VCaP (cell line): ENCODE measurements at regions not wholly inside any gene's neighbourhood (a gene's known extent, or its start where the extent isn't known, plus 50 kb on each side); places are given as distances from the start of the nearest gene placed in this dataset.
A peak's percentile ranks its signal among the peaks of the same experiment; 100 is the strongest.

ENCODE experiments used
- H3K27ac ChIP-seq: fragments of 450-650 bp; 2 replicates; pipeline ENCODE4 v1.5.1; 2017
- TF ChIP-seq, protein P1 (sequence below): fragments of 450-650 bp; conservative IDR thresholded peaks from 2 replicates; pipeline ENCODE4 v1.5.1; 2017; ENCODE audit warnings: mild to moderate bottlenecking, moderate library complexity

DNA sequence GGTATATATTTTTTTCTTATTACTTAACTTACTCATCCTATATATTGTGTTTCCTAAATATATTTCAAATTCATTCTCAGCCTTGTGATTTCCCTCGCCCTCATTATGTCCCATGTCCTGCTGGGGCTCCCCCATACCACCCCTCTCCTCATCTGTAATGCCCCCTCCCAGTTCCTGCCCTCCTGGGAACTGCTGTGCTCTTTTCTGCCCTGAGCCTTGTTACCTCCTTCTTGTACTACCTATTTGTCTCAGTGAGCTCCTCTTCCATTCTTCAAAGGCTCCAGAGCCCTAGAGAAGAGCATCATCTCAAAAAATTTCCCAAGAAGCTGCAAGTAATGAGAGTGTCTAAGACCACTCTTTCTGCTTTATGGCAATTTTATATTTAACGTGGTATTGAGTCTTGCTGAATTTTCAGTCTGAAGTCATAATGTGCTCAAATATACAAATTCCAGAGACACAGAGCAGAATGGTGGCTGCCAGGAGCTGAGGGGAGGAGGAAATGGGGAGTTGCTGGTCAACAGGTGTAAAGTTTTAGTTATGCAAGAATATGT, 66.5 kb upstream of the TOP3B start:
- TF ChIP-seq, protein P1, sequence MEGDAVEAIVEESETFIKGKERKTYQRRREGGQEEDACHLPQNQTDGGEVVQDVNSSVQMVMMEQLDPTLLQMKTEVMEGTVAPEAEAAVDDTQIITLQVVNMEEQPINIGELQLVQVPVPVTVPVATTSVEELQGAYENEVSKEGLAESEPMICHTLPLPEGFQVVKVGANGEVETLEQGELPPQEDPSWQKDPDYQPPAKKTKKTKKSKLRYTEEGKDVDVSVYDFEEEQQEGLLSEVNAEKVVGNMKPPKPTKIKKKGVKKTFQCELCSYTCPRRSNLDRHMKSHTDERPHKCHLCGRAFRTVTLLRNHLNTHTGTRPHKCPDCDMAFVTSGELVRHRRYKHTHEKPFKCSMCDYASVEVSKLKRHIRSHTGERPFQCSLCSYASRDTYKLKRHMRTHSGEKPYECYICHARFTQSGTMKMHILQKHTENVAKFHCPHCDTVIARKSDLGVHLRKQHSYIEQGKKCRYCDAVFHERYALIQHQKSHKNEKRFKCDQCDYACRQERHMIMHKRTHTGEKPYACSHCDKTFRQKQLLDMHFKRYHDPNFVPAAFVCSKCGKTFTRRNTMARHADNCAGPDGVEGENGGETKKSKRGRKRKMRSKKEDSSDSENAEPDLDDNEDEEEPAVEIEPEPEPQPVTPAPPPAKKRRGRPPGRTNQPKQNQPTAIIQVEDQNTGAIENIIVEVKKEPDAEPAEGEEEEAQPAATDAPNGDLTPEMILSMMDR = no peak
- H3K27ac ChIP-seq = peak overlapping the region; percentile 53

DNA sequence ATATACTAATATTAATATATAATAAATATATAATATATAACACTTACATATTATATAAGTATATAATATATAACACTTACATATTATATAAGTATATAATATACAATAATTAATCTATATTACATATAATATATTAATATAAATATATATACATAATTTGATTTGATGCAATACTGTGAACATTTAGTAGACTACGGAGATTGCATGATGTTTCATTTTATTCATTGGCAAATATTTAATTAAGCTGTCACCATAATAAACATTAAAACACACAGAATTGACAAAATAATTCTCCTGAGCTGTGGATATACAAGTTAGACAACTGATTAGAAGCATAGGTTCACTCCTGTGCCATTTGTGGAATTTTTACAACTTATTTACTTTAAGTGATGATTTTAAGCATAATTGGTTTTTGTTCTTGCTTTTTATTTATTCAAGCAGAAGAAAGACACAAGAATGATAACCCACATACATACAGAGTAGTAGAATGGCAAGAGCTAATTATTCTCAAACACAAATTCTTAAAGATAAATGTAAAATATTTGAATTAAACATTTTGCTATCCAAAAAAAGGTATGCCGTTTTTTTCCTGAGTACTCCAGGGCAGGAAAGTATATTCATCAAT, 65.8 kb upstream of the TOP3B start:
- TF ChIP-seq, protein P1 = no peak
- H3K27ac ChIP-seq = peak overlapping the region; percentile 53

DNA sequence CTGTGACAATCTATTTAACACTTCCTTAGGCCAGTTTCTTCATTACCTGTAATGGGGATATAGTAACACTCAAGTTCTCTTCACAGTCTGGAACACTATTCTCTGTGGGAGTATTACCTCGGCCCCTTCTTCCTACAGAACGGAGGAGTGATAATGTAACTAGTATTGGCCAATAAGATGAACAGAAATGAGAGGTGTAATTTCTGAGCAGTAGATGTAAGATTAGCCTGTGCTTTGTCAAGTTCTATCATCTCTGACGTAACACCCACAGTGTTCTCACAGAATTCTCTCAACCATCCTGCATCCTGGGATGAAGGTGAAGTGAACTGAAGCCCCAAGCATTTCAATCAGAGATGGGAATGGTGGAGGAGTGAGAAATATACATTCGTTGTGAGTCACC, 65.2 kb upstream of the TOP3B start:
- TF ChIP-seq, protein P1 = no peak
- no peak overlapping the region for H3K27ac ChIP-seq

DNA sequence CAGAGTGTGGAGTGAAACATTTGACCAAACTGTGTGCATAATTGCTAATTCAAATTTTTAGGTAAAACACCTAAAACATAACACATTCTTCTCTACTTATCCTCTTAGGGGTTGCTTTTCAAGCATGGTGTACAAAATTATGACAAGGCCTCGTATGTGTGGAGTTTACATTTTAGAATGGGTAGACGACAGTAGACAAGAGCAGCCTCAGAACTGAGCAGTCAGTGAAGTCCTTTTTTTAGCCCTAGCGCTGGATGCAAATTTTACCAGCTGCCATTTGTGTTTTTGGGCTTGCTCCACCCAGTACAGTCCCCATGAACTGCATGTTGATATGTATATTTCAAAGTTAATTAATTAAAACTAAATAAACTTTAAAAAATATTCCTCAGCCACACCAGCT, 64.7 kb upstream of the TOP3B start:
- TF ChIP-seq, protein P1 = no peak

DNA sequence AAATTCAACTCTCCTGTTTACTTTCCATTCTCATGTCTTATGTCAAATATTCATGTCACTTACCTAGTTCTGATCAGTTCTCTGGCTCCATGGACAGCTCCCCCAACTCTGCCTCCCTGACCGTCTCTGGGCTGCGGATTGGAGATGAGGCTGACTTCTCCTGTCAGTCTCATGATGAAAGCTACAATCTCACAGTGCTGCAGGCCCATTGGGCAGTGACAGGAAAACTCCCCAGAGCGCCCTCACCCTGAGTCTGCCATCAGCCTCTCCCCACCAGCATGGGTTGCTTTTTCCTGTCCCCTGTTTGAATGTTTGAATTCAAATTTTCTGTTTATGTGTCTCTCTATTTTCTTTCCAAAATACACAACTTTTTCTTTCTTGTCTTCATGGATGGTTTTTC, 63.8 kb upstream of the TOP3B start:
- TF ChIP-seq, protein P1 = no peak
- H3K27ac ChIP-seq = no peak overlapping the region

More for the DNA sequence above, 64.7 kb upstream of the TOP3B start:
- H3K27ac ChIP-seq = no peak overlapping the region

DNA sequence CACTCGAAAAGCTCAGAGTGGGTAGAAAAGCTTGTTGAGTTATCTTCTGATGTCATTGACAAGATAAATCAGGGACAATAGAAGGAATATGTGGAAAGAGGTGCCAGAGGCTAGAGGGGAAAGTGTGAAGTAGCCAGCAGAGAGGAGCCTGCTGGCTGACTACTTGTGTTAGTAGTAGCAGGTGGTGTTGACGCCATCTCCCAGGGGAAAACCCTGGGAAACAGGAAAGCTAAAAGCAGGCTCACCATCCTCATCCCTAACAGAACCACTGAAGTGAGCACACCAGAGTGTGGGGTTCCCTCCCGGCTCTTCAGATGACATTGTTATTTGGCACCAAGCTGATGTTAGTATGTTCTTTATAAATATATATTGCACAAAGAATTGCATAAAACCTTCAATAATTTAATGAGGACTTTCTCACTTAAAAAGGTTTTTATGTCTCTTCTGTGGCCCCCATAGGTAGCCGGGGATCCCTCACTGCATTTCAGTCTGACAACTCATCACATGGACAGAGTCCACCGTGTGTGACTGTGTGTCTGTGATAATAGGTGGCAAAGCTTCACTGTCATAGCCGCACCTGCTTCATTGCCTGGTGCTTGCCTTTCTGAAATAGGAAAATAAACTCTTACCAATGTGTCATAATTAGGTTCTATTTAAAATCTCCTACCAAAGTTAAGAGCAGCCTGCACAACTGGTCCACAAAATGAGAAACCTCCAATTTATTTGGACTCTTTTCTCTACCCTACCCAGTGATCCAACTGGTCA, 63.2 kb upstream of the TOP3B start:
- TF ChIP-seq, protein P1 = no peak
- H3K27ac ChIP-seq = no peak overlapping the region

DNA sequence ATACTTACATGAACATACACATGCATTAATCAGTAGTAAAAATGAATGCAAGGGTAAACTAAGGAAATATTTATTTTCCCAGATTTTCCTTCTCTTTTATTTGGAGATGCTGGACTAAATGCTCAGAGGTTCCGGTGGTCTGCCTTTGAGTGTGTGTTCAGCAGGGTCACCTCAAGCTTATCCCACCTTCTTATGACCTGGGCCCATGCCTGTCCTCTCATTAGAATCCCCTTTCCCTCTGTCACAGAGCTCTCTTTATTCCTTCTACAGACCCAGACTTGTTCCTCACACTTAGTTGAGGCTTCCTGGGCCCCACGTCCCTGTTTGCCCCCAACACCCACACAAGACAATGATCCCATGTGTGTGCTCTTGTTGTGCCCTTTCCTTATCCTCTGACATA, 61.6 kb upstream of the TOP3B start:
- TF ChIP-seq, protein P1 = no peak

More for the DNA sequence above, 61.6 kb upstream of the TOP3B start:
- H3K27ac ChIP-seq = no peak overlapping the region
